ENCODE measurements at regions not wholly inside any gene's neighbourhood (a gene's known extent, or its start where the extent isn't known, plus 50 kb on each side); places are given as distances from the start of the nearest gene placed in this dataset.
"Not testable (repeated sequence)": the region's sequence is repeated elsewhere in the genome, so short reads cannot be mapped to it uniquely, and the experiment has no call there.

GRCh38 chr5:163696579-163696887, 191.1 kb downstream of the MAT2B start:
- DNase-seq (ENCODE audit: low spot score), result no peak

GRCh38 chr5:163706053-163706771, 200.8 kb downstream of the MAT2B start:
- DNase-seq (ENCODE audit: low spot score), result no peak

- no peak for DNase-seq (ENCODE audit: low spot score)
Measured at GRCh38 chr5:163712011-163712410, 206.6 kb downstream of the MAT2B start.

GRCh38 chr5:163718272-163718671, 212.9 kb downstream of the MAT2B start:
- DNase-seq (ENCODE audit: low spot score), result no peak

GRCh38 chr5:163724305-163724704, 218.9 kb downstream of the MAT2B start:
- DNase-seq (ENCODE audit: low spot score), result no peak

GRCh38 chr5:163727028-163727427, 221.6 kb downstream of the MAT2B start:
- no peak for DNase-seq (ENCODE audit: low spot score)

- no peak for DNase-seq (ENCODE audit: low spot score)
Measured at GRCh38 chr5:163730206-163730756, 224.9 kb downstream of the MAT2B start.

GRCh38 chr5:163731256-163731655, 225.8 kb downstream of the MAT2B start:
- DNase-seq (ENCODE audit: low spot score), result no peak

GRCh38 chr5:163735069-163735468, 229.7 kb downstream of the MAT2B start:
- DNase-seq (ENCODE audit: low spot score), result no peak

GRCh38 chr5:163747586-163747985, 242.2 kb downstream of the MAT2B start:
- no peak for DNase-seq (ENCODE audit: low spot score)

GRCh38 chr5:163748934-163749333, 243.5 kb downstream of the MAT2B start:
- no peak for DNase-seq (ENCODE audit: low spot score)

GRCh38 chr5:163750415-163750814, 245.0 kb downstream of the MAT2B start:
- DNase-seq (ENCODE audit: low spot score), result not testable (repeated sequence)

- DNase-seq (ENCODE audit: low spot score), result no peak
Measured at GRCh38 chr5:163755505-163755904, 250.1 kb downstream of the MAT2B start.

GRCh38 chr5:163756170-163756569, 250.8 kb downstream of the MAT2B start:
- DNase-seq (ENCODE audit: low spot score), result no peak

- DNase-seq (ENCODE audit: low spot score), result no peak
Measured at GRCh38 chr5:163757344-163757743, 251.9 kb downstream of the MAT2B start.

- no peak for DNase-seq (ENCODE audit: low spot score)
Measured at GRCh38 chr5:163758283-163758711, 252.9 kb downstream of the MAT2B start.

GRCh38 chr5:163759000-163759704, 253.7 kb downstream of the MAT2B start:
- DNase-seq (ENCODE audit: low spot score), result no peak

GRCh38 chr5:163760498-163760897, 255.1 kb downstream of the MAT2B start:
- no peak for DNase-seq (ENCODE audit: low spot score)

- DNase-seq (ENCODE audit: low spot score), result no peak
Measured at GRCh38 chr5:163766936-163767670, 261.7 kb downstream of the MAT2B start.

- DNase-seq (ENCODE audit: low spot score), result no peak
Measured at GRCh38 chr5:163770625-163771024, 265.2 kb downstream of the MAT2B start.

- no peak for DNase-seq (ENCODE audit: low spot score)
Measured at GRCh38 chr5:163772241-163772640, 266.8 kb downstream of the MAT2B start.

GRCh38 chr5:163772644-163773043, 267.2 kb downstream of the MAT2B start:
- no peak for DNase-seq (ENCODE audit: low spot score)

- no peak for DNase-seq (ENCODE audit: low spot score)
Measured at GRCh38 chr5:163773226-163773625, 267.8 kb downstream of the MAT2B start.
